Sigmoid colon (tissue), 4 donors: ENCODE measurements at regions not wholly inside any gene's neighbourhood (a gene's known extent, or its start where the extent isn't known, plus 50 kb on each side); places are given as distances from the start of the nearest gene placed in this dataset.

ENCODE experiments used
- EP300 ChIP-seq, 4 donors: sonication (generic); formaldehyde crosslinking; IDR thresholded peaks; one replicate each; pipeline ENCODE4 v1.6.1; 2017; ENCODE audit warnings: antibody characterized with exemption in 4 of 4
- POLR2A ChIP-seq, 2 donors: fragments of 450-650 bp; IDR thresholded peaks; one replicate each; pipeline ENCODE4 v1.6.1; 2016; ENCODE audit warnings: antibody characterized with exemption in 2 of 2, mild to moderate bottlenecking in 2 of 2, moderate library complexity in 2 of 2
- POLR2AphosphoS5 ChIP-seq, 4 donors: sonication (generic); formaldehyde crosslinking; IDR thresholded peaks; one replicate each; pipeline ENCODE4 v1.6.1; 2017; ENCODE audit warnings: antibody characterized with exemption in 4 of 4
- TF ChIP-seq, protein P1 (sequence below), 4 experiments: fragments of 450-650 bp in 3 of 4; fragments of 200-600 bp in 1 of 4; IDR thresholded peaks; one replicate each; pipeline ENCODE4 v1.5.1; 2016 to 2019; ENCODE audit warnings: antibody characterized with exemption in 4 of 4, mild to moderate bottlenecking in 3 of 4, moderate library complexity in 2 of 4

DNA sequence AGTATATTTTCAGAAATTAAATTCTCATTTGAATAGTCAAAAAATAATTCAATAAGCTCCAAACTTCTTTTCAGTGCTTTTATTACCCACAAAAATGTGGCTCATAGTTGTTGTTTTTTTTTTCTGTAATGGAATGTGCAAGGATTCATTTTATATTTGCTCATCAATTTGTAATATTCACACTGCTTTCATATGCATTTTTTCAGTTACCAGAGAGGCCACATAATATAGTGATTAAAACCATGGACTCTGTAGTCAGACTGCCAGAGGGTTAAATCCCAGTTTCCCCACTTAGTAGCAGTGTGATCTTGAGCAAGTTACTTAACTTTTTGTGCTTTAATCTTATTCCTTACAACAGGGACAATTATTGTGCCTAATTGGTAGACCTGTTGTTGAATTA lies 64.5 kb downstream of the FAM9B start:
- TF ChIP-seq, protein P1, sequence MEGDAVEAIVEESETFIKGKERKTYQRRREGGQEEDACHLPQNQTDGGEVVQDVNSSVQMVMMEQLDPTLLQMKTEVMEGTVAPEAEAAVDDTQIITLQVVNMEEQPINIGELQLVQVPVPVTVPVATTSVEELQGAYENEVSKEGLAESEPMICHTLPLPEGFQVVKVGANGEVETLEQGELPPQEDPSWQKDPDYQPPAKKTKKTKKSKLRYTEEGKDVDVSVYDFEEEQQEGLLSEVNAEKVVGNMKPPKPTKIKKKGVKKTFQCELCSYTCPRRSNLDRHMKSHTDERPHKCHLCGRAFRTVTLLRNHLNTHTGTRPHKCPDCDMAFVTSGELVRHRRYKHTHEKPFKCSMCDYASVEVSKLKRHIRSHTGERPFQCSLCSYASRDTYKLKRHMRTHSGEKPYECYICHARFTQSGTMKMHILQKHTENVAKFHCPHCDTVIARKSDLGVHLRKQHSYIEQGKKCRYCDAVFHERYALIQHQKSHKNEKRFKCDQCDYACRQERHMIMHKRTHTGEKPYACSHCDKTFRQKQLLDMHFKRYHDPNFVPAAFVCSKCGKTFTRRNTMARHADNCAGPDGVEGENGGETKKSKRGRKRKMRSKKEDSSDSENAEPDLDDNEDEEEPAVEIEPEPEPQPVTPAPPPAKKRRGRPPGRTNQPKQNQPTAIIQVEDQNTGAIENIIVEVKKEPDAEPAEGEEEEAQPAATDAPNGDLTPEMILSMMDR (IDR thresholded peaks at IDR 0.05): no peak
- TF ChIP-seq POLR2A (IDR thresholded peaks at IDR 0.05): no peak
- no peak for TF ChIP-seq POLR2AphosphoS5 (IDR thresholded peaks at IDR 0.05)
- TF ChIP-seq EP300 (IDR thresholded peaks at IDR 0.05): no peak
